Endometrial microvascular endothelial cells (primary cell): ENCODE measurements at regions not wholly inside any gene's neighbourhood (a gene's known extent, or its start where the extent isn't known, plus 50 kb on each side); places are given as distances from the start of the nearest gene placed in this dataset.
"Not testable (repeated sequence)": the region's sequence is repeated elsewhere in the genome, so short reads cannot be mapped to it uniquely, and the experiment has no call there.

Experiments used
- in situ Hi-C: cut with HindIII; loops from 2 replicates; pipeline ENCODE4 v1.10.0; 2017; ENCODE audit warnings: low sequenced_read_pairs, low pct_unique_long_range_greater_than_20kb; ENCODE audit errors: inconsistent ontology term

DNA sequence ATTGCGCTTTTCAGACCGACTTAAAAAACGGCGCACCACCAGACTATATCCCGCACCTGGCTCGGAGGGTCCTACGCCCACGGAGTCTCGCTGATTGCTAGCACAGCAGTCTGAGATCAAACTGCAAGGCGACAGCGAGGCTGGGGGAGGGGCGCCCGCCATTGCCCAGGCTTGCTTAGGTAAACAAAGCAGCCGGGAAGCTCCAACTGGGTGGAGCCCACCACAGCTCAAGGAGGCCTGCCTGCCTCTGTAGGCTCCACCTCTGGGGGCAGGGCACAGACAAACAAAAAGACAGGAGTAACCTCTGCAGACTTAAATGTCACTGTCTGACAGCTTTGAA, 160.1 kb upstream of the THBS1 start:
- in situ Hi-C loops, result not testable (repeated sequence)

DNA sequence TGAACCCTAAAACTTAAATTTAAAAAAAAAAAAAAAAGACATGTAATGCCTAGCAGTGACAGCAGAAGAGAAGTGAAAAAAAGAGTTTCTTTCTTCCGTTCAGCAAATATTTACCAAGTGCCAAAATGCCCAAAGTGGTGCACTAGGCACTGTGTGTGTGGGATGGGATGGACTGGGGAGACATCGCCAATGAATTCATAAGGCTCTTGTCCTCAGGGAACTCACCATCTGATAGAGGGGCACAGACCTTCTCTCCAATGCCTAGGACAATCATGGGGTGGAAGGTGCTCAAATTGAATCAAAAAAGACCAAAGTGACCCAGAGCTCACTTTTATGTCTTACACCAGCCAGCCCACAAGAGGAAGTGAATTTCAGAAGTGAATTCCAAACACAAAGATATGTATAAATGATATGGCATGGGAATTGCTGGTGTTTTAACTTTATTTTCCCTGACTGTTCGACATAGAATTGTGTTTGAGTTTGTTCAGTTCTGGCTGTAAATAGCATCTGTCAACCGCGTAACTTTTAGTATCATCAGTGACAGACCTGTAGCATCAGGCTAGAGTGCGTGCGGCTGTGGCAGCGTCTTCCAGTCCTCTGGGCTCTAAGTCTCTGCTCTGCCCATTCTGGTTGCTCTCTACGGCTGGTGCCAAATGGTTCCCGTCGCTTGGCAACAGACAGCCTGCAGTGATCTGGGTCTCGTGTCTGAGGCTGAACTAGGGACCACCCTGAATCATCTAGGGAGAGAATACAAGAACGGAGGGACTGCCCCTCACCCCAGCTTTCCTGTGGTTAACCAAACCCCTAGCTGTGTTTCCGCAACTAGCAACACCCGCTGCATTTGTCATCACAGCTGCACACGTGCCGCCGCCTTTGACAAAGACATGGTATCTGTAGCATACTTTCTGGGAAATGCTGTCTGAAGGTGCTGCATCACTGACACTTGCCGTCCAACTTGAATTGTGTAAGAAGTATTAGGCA, 154.0 kb upstream of the THBS1 start:
- in situ Hi-C loops, result no loop called here

DNA sequence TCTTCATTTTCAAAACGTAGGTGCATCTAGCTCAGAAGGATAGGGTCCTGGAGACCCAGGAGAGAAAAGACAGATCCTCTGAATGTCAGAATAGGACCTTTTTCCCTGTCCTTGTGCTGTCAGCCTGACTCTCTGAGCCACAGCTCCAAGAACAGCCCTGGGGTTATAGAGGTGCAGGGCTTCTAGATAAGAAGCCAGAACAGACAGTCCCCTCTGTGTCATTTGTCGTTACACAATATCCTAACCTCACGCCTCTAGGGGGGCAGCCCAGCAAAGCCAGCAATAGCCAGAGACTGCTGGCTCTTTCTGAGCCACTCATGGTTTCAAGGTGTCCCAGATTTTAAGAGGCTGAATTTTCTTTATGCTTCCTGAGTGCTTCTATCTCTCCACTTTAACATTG, 153.2 kb upstream of the THBS1 start:
- in situ Hi-C loops, result no loop called here

DNA sequence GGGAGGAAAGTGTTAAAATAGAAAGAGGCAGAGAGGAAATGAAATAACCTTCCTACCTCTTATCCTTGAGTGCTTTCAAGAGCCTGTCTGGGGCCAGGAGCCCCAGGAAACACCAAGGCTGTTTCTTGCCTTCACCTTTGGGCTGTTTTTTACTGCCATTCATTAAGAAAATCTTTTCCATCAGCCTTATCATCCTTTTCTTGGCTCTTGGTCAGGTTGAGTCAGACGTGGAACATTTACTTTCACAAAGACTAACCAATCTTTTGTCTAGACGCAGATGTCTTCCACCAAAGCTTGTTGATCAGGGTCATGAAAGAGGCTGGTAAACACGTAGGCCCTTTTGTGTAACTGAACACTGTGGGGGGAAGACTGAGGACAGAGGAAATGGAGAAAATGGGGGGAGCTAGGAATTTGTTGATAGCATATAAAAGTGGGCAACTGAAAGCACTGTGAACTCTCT, 151.0 kb upstream of the THBS1 start:
- in situ Hi-C loops, result no loop called here

DNA sequence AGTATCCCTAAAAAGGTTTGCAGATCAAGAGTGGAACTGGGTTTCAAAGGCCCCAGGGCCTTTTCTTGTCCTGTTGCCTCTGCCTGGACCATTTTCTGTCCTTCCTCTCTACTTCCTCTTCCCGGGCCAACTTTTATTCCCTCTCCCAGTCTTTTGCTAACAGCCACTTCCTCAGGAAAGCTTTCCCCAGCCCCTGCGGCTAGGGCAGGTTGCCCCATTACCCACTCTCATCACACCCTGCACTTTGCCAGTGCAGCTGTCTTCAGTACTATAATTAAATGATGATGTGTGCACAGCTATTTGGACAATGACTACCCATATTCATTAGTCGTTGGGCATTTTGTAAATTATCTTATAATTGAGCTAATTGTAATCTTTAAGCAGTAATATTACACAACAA, 150.5 kb upstream of the THBS1 start:
- in situ Hi-C loops, result no loop called here

DNA sequence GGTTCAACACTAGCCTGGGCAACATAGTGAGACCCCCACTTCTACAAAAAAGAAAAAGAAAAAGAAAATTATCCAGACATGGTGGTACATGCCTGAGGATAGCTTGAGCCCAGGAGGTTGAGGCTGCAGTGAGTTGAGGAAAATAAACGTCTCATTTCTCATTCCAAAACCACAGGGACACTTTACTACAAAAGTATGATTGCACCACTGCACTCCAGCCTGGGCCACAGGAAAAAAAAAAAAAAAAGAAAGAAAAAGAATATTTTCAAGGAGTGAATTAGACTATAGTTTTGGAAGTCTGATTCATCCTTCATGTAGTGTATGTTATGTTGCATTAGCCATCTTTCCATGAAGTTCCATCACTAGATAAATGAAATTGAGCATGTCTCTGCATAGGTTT, 149.5 kb upstream of the THBS1 start:
- in situ Hi-C loops, result no loop called here

DNA sequence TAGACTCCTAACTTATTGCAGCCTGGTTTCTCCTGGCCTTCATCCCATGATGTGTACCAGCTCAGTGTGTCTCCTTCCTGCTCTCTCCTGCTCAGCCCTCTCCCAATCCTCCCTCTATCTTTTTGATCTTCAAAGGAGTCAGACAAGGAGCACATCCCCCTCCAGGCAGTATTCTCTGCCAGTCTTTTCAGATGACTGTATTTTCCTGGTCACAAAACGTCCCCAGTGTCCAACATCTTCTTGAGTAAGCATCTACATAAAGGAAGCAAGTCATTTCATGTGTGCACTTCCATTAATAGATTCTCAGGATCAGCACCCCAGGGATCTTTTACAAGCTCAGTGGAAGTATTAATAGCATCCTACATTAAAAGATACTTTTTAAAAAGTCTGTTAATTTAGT, 148.9 kb upstream of the THBS1 start:
- in situ Hi-C loops, result no loop called here

DNA sequence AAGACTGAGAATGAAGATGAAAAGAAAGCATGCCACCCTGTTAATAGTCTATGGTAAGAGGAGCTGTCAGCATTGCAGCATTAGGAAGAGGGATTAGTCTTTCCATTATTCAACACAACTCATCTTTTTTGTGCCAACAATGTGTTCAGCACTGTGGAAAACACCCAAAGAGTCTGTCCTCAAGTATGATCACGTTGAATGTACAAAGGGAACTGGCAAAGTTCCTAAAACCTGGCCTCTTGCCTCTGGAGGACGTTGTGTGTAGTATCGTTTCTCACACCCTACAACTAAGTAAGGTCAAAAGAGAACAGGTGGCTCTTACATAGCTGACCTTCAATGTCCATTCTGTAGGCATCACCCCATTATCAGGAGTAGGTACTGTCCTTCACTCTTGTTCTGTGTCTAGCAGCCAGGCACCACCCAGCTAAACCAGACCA, 147.9 kb upstream of the THBS1 start:
- in situ Hi-C loops, result no loop called here

DNA sequence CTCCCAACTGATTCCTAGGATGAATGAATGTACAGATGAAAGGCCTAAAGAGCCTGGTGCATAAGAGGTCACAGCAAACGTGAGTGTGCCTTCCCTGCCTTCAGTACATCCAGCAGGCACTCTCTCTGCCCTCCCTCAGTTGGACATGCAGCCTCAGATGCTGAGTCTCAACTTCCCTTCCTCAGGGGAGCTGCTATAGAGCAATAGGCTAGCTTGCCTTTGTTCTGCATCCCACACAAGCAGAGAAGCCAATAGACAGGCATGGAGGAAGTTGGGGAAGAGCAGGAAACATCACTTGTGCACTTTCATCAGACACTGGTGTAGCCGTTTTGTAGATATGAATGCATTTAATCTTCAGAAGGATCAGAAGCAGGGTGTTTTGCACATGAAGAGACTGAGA, 147.5 kb upstream of the THBS1 start:
- in situ Hi-C loops, result no loop called here

DNA sequence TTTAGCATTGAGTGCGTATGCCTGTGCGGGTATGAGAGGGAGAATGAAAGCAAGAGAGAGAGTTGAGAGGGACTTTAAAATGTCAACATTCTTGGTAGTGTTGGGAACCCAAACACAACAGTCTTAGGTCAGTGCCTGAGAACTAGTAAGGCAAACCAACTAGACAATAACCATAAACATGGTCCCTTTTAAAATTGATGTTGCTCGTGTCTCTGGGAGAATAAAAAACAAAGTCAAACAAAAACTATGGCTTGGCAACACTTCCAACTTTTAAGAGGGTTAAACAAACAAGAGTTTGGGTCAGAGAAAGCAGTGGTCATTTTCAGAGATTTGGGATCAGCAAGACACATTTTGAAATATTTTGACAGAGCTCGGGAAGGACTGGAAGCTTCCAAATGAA, 146.7 kb upstream of the THBS1 start:
- in situ Hi-C loops, result no loop called here

DNA sequence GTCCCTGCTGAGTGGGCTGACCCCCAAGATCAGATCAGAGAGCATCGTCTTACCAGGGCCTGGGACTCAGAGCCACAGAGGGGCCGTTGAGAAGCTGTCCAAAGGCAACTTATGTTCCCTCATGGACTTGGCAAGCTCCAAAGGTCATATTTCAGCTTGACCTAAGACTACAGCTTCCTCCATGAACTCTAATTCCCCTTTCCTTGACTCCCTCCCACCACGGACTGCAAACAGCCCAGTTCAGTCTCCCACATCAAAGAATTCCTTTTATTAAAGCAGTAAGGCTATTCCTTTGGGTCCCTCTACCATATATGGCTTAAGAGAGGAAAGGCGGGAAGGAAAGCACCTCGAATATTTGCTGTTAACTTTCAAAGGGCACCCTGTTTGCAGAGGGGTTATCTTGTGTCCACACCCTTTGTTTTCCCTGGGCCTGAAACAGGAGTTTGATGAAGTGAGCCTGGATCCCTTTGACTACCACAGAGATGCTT, 146.1 kb upstream of the THBS1 start:
- in situ Hi-C loops, result no loop called here

DNA sequence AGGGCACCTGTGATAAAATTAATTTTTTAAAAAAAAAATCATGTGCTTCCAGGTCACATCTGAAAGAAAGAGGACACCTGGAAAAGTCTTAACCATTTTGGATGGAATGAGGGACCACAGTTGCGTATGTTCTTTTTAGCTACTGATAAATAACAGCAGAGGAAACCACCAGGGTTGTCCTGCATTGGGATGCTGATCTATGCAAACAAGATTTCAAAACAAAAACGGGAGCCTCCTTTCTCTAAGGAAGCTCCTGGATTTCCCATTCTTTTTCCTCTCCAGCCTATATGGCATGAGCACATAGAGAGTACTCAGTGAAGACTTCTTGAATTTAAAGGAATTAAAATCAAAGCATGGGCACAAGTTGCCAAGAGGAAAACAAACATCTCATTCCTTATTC, 145.6 kb upstream of the THBS1 start:
- in situ Hi-C loops, result no loop called here

DNA sequence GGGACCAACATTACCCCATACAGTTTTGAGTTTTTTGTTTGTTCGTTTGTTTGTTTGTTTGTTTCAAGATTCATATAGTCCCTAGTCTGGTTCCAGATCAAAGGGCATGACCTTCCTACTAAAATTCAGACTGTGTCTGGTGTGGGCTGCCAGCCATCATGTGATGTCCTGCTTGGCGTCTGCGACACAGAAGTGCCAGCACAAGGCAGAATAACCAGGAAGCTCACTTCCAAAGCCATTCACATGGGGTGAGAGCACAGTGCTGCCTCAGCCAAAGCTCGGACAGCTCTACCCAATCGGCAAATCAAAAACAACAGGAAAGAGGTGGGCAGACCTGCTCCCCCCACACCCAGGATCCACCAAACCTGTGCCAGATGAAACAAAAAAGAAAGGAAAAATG, 142.6 kb upstream of the THBS1 start:
- in situ Hi-C loops, result no loop called here

DNA sequence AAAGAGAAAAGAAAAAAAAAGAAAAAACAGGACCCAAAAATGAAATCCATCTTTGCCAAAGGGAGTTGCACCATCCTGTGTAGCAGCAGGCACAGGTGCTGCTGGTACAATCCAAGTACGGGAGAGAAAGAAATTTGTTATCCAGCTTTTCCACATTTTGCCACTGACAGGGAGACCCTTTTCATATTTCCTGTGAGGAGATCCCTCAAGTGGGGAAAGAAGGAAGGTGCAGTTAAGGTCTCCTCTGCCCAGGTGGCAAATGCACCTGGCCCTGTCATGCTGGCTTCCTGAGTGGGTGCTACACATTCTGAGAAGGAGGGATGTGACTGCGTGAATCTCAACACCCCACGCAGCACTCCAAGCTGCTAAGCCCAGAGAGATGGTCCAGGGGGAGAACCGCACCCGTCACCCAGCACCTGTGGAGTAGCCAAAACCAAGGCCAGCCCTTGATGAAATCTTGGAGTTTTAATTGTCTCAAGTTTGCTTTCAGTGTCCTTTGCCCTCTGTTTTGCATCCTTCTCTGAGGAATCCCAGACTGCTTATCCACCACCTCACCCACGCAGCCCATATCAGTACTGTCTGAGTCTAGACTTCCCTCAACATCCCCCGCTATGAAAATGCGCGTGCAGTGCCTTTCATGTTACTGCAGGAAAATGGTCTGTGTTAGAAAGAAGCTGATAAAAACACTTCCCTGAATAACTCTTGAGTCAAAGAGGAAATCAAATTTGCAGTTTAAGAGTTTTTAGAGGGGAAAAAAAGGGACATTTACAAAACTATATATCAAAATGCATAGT, 141.9 kb upstream of the THBS1 start:
- in situ Hi-C loops, result no loop called here

DNA sequence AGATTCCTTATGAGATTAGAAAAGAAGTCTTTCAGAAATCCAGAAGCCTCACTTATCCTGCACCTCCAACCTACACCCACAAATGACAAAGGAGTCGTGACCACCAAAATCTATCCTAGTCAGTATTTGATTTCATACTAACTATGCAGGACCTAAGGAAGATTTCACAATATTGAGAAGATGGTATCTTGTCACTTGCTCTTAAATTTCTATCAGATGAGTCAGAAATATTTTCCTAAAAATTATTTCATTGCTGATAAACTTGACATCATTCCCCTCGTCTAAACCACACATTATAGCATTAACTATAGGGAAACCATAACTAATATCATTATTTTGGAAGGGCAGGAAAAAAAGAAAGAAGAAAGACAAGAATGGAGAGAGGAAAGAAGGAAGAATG, 138.0 kb upstream of the THBS1 start:
- in situ Hi-C loops, result no loop called here

DNA sequence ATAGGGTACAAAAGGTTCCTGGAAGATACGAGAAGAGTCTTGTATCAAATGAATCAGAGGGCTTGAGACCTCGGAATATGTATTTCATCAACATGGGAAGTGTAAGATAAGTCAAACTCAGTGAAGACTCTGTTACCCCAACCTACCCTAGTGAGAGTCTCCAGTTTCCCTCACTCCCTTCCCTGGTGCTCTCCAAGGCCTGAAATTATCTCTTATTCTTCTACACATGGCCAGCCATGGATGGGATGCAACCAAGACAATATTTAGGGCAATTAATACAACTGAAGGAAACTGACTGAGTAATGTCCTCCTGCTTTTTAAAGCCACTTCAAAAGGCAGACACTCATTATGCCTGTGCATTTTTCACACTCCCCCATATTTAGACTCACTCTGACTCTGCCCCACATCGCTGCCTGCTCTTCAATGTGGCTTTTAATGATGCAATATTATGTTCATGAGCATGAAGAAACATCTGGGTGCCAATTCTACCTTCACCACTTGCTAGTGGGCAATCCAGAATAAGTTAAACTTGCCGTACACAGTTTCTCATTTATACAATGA, 137.1 kb upstream of the THBS1 start:
- in situ Hi-C loops, result no loop called here

DNA sequence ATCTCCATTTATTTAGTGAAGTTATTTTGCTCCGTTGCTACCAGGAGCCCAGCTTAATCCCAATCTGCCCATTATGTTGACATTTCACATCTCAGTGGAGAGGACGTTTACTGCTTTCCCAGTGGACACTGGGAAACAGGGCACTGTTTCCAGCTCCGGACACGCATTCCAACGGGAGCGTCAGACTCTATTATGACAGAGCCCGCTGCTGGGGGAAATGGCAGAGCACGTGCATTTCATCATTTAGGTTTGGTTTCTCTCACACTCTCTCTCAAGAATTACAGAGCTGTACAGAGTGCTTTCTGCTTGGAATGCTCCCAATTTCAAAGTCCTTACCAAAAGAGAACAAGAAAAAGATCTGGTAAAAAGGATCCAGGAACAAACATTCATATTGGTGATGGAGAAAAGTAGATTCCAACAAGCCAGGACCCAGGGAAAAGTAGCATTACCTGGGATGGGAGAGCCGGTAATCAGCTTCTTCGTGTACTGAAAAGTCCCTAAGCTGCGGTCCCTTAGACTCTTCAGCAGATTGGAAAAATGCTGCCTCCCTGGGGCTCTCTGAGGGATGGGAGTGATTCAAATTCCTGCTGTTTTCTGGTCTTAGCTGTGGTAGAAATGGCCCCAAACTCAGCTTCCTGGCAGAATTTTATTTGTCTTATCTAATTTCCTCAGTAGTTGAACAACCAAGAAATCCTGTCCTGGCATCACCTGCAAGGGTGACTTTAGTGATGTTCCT, 136.0 kb upstream of the THBS1 start:
- in situ Hi-C loops, result no loop called here

DNA sequence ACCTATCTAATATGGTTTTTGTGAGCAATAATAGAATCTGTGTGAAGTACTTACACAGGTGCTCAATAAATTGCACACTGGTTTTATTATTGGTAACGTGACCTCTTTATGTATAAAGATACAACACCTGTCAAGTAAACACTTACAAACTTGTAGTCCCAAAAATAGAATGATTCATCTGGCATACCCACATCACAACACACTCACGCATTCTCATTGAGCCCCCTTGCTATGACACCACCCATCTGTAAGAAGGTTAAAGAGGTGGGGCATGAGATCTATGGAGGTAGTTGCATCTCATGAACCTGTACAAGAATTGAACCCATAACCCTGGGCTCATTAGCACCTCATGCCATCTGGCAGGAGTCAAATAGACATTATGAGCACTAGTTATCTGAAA, 134.9 kb upstream of the THBS1 start:
- in situ Hi-C loops, result no loop called here

DNA sequence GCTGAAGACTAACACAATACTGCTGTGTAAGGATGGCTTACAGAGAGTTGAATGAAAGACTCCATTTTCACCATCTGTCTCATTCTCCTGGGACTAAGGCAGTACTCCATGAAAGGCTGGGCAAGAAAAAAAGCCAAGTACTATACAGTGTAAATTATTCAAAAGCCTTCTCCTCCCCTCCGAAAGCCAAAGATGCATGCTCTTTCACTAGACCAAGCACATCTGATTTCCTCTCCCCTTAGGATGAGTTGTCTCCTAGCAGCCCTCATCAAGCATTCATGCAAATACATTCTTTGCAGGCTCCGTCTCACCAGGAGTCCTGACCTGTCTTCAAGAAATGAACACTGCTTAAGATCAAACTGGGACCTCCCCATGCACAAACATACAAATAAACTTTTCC, 133.5 kb upstream of the THBS1 start:
- in situ Hi-C loops, result no loop called here
